DMS79 (cell line): ENCODE measurements at regions not wholly inside any gene's neighbourhood (a gene's known extent, or its start where the extent isn't known, plus 50 kb on each side); places are given as distances from the start of the nearest gene placed in this dataset.
"Not testable (repeated sequence)": the region's sequence is repeated elsewhere in the genome, so short reads cannot be mapped to it uniquely, and the experiment has no call there.

Experiments
- DNase-seq: peaks from one replicate; lab custom pipeline; 2025; lab: John Stamatoyannopoulos, UW

DNA sequence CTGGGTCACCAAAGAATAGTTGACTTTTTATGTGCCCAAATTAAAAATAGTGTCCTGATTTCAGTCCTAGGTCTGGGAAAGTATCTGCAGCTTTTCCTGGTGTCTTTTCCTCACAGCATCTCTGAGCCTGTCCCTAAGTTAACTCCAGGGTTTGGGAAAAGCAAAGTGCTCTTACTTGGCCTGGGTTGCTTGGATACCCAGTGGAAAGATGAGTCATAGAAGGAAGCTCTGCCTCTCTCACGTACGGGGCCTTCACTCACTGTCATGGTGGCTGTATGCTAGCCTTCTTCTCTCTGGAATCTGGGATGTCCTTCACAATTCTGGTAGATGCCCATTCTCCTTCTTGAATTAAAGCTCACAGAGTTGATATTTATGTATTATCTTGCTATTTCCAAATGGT, 607.3 kb downstream of the ANKRD50 start:
- DNase-seq, result no peak

DNA sequence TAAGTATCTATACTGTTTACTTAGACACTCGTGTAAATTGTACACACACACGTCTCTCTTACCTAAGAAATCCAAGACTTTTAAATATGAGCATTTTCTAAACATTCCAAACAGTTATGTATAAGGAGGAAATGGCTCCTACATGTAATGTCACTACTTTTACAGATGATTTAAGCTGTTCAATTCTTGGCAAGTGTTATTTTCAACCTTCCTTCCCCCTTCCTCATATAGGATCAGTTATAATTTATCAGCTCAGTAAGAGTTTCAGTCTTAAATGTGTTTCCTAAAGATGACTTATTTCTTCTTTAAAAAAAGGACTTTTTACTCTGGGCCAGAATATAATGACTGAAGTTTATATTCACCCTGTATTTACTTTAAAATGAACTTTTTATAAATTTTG, 601.1 kb downstream of the ANKRD50 start:
- no peak for DNase-seq

DNA sequence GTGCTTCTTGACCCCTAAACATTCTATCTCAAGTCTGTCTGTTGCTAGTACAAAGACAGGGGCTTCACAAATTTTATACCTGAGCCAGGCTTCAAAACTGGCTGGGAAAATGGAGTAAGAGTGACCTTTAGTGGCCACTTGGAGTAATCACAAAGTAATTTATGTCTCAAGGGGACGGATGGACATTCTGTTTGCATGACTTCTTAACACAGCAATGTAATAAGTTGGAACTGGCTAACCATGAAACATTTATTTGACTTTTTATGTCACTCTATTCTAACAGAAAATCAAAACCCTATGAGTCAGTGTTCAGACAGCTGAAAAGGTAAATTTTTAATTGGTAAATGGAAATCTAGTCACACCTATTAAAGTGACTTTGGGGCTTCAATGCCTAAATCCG, 600.6 kb downstream of the ANKRD50 start:
- no peak for DNase-seq

DNA sequence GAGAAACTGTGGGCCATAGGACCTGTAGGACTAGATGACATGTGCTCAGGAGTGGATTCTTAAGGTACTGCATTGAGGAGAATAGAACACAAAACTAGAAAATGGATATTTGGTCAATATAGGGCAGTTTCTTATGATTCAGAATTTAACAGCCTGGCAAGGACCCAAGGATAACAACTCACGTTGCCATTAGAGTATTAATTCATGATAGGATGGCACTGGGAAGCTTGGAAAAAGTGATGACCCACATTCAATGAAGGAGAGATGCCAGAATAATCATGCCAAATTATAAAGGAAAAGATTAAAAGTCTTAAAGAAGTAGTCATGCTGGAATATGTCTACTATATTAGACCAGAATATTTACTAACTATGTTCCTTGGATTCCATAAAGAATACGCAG, 594.5 kb downstream of the ANKRD50 start:
- DNase-seq, result no peak

DNA sequence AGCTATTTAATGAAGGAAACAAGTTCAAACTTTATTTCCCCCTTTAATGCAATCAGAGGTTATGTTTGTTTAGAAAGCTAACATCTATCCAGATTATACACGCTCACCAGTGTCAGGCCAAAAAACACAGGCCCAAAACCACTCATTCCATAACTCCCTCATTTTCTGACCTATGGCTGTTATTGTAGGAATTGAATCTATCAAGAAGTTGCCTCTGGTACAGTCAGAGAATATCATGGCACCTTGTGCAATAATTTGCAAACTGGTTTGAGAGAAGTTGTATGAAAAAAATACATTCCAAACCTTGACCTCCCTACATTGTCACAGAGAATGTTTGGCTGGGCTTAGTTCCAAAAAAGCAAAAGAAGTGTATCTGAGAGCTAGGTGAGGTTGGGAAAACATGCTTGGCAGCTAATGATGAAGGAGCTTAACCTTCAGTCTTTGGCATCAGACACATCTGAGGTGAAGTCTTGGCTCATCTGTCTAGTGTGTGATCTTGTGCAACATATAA, 591.0 kb downstream of the ANKRD50 start:
- DNase-seq, result no peak

DNA sequence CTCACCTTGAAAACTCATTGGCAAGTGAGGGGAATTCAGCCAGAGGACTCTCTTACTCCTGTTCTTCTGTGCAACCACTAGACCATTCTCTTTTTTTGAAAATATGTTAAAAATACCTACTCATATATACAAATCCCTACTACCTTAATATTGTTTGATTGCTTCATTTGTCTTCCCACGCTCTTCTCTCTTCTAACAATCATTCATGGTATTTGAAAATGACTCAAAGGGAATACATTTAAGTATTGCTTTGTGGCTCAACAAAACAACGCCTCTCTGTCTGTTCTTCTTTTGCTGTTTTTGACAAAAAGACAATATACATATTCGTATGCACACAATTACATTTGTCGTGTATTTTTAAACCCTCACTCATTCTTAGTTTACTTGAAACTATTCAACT, 589.4 kb downstream of the ANKRD50 start:
- DNase-seq, result no peak

DNA sequence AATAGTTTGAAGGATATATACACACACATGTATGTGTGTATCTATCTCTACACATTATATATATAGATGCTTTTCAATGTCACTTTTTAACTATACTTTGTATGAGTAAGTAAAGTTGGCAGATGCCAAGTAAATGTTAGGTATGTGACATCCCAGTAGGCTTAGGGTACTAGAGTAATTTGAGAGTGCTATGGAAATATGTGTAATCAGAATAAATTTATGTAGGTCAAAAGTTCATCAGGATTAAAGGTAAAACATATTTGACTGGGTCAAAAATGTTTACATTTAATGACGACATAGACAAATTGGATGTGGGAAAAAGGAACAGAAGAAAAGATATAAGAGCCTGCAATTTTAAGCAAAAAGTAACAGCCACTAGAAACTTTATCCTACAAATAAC, 588.8 kb downstream of the ANKRD50 start:
- no peak for DNase-seq

DNA sequence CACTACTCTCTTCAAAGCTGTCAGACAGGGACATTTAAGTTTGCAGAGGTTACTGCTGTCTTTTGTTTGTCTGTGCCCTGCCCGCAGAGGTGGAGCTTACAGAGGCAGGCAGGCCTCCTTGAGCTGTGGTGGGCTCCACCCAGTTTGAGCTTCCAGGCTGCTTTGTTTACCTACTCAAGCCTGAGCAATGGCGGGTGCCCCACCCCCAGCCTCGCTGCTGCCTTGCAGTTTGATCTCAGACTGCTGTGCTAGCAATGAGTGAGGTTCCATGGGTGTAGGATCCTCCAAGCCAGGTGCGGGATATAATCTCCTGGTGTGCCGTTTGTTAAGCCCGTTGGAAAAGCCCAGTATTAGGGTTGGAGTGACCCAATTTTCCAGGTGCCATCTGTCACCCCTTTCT, 581.2 kb downstream of the ANKRD50 start:
- not testable (repeated sequence) for DNase-seq

DNA sequence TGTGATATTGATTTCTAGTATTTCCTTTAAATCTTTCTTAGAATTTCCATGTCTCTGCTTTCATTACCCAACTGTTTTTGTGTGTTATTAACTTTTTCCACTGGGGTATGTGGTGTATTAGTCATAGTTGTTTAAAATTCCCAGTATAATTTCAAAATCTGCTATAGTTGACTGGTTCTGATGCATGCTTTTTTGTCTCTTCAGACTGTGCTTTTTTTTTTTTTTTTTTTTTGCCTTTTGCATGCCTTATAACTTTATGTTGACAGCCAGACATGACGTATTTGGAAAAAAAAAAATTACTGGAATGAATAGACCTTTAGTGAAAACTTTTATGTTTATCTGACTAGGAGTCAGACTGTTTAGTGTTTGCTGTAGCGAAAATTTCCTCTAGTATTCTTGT, 580.4 kb downstream of the ANKRD50 start:
- DNase-seq, result no peak

DNA sequence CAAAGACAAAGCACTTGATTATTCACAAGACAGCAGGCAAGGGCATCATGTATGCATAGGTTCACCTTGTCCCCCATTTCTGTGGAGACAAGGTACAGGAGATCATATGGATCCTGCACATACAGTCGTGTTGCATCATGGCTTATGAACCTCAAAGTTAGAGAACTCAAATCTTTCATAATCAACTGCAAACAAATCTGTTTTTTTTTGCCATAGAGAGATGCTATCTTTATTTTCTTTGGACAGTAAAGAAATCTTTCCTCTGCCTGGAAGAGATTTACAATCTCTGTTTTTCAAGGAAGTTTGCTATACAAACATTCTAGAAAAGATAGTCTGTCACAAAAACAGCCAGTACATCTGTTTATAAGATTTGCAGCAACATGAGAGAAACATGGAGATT, 578.8 kb downstream of the ANKRD50 start:
- DNase-seq, result no peak

DNA sequence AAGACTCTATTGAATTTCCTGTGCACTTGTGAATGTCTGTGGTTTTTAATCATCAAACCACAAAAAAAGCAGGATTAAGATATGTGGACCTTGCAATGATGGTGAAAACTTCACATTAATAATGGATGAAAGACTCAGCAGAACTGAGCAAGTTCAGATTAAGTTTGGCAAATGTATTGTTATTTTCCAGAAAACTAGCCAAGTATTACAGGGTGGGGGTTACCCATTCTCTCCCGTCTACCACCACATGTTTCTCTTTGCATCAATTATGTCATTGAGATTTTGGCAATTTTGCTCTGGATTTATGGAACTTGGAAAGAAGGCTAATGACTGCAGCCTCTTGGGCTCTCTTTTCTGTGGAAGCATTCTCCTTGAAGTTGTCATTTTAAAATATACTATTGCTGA, 577.1 kb downstream of the ANKRD50 start:
- no peak for DNase-seq

DNA sequence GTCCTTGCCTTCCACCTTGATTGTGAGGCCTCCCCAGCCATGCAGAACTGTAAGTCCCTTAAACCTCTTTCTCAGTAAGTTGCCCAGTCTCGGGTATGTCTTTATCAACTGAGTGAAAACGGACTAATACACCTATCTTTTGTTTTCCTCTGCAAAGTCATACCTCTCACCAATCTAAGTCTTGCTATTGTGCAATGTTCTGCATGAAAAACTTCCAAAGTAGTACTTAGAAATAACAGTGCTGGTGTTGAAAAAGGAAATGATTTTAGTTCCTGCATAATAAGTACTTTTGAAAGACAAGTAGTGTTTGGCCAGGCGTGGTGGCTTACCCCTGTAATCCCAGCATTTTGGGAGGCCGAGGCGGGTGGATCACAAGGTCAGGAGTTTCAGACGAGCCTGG, 573.5 kb downstream of the ANKRD50 start:
- no peak for DNase-seq

DNA sequence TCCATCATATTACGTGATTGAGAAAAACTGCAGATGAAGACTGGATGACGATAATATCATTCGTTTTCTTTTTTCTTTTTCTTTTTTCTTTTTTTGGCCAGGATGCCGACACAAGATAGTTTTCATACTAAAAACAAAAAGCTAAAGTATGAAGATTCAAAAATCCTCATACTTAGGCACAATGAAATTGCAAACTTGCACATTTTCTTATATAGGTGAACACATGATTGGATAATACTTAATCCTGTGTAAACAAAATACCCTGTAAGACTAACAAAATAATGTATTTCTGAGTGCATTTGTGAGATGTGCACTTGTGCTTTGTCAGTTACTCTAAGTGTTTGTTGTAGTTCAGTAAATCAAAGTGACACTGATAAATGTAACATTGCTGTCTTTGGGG, 568.9 kb downstream of the ANKRD50 start:
- DNase-seq, result no peak

DNA sequence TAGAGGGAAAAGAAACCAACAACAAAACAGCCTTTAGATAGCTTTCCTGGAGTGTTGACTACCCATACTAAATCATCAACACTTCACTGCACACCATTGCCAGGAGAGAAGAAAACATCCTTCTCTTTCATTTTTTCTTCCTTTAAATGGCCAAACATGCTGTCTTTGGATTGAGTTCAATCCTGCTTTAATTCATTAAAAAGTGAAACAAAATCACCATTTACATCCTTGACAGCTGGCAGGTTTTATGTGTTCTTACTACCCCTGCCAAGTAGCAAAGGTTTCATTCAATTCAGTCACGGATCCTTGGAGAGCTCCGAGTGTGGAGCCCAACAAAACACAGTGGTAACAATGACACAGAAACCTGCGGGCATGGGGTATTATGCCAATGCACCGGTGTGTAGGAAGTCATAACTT, 568.3 kb downstream of the ANKRD50 start:
- DNase-seq, result no peak

DNA sequence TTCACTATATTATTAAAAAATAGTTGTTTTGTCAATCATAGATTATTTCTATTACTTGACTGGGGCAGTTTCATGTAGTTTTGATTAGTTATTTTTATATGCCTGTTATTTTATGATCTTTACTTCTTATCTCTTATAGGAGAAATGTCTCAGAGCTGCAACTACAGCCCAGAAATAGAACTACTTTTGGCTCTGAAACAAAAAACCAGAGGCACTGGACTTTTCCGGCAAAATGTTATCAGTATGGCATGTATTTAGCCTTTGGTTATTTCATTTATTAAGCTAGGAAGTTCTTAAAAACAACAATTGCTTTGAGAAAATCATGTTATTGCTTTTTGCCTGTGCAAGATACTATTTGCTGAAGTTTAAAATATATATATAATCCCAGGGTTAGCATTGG, 566.5 kb downstream of the ANKRD50 start:
- no peak for DNase-seq

DNA sequence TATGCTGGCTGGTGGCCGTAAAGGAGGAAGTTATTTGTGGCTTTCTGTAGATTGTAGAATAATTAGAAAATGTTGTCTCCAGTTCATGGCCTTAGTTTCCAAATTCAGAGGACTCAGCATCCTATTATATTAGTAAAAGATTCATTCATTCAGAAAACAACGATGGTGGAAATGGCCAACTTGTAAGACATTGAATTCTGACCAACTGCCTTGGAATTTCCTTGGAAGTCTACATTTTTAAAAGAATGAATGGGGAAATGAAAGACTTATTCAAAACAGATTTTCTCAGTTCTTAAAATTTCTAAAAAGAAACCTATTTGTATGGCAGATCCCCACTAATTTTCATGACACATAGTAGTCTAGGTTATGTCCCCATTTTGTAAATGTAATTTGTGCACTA, 561.5 kb downstream of the ANKRD50 start:
- DNase-seq, result no peak

DNA sequence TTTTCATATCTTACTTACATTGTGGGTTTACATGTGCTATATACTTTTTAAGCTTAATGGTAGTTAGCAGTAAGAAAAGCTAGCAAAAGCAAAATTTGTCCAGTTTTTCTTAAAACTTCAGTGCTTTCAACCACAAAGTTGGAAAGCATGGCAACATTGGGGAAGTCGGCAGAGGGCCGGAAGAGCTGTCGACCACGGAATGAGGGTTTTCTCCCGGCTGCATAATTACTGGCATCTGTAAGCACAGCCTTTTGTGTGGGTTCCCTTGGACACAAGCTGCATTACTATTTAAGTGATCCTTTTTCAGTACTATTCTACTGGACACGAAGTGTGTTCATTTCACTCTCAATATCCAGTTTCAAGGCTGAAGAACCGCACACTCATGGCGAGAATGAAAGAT, 560.4 kb downstream of the ANKRD50 start:
- DNase-seq, result no peak

DNA sequence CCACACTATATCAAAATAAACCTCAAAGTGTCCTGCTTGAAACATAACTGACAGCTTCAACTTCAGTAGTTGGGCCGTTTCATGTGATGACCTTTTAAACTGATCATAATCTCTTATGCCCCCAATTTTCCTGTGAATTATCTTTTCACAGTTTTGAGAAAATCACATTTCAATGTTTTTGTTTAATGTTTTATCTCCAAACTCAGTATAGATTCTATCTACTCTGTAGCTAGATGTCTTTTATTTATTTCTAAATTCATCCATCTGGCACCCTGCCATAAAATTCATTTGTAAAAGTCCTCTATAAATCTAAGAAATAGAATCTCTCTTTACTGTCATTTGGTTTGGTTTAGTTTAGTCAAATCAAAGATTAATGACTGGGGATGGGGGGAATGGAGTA, 557.3 kb downstream of the ANKRD50 start:
- DNase-seq, result no peak

DNA sequence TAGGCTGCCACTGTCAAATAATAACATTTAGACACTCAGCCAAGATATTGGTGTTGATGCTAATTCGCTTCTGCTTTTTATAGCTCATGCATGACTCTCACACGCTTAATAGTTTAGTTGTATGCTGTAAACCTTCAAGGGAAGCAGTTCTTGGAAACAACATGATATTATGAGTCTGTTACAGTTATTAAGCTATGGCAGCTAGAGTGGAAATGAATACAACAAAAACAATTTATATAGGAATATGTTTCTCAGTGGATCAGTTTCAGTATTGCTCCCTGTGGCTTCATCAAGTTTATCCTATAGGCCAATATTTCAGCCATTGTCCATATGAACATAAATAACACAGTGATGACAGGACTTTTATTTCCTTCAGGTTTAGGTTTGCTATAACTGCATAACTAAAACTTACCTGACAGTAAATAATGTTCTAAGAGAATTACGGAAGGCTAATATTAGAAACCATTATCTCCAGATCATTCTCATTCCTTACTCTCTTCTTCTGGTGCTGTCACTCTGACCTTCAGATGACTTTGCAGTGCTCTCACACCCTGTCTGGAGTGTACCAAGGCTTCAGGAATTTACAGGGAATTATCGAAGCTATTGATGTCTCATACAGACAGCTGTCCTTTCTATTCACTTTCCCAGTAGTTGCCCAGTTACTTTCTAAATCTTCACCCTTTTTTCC, 555.0 kb downstream of the ANKRD50 start:
- DNase-seq, result no peak

DNA sequence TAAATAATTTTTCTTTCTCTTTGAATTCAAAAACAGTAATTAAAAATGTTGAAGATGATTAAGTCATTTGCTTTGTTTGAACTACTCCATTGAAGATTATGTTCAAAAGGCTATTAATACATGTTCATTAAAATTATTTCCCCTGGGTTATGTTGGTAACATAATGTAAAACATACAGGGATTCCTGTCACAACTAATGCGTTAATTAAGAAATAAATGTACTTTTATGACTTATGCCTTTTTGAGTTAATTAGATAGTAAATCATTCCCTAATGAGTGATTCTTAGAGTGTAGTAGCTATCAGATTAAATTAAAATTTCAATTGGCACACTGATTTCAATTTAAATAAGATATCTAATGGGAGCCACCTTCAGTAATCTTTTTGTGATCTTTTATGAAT, 549.1 kb downstream of the ANKRD50 start:
- no peak for DNase-seq

DNA sequence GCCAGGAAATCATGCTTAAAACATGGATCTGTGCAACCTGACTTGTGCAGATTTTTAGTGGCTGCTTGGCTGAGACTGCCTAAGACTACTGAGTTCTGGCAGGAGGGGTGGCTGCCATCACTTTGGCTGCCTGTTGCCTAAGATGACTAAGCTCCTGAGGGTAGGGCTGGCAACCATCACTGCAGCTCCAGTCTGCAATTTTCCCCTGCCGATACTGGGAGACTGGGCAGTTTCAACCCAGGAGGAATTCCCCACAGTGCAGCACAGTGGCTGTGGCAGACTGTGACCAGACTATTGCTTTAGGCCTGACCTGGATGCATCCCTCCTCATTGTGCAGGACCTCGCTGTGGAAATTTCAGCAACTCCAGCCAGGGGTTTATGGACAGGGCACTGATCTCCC, 544.9 kb downstream of the ANKRD50 start:
- no peak for DNase-seq

DNA sequence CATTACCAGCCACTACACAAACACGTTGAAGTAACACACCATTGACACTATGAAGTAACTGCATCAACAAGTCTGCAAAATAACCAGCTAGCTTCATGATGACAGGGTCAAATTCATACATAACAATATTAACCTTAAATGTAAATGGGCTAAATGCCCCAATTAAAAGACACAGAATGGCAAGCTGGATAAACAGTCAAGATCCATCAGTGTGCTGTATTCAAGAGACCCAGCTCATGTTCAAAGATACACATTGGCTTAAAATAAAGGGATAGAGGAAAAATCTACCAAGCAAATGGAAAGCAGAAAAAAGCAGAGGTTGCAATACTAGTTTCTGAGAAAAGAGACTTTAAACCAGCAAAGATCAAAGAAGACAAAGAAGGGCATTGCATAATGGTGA, 543.0 kb downstream of the ANKRD50 start:
- DNase-seq, result not testable (repeated sequence)

DNA sequence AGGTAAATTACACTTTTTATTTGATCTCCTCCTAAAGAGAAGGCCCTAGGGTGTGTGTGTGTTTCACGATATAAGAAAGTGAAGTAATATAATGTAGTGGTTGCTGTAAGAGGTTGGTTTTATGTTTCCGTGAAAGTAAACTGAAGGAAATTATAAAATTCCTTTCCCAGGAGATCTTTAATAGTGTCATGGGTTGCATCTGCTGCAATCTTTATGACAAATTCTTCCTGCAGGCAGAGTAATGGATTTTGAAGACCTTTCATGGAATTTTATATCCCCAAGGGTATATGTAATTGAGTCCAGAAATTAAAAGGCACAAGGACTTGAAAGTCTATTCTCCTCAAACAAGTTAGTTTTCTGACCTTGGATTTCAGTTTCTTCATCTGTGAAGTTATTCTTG, 538.6 kb downstream of the ANKRD50 start:
- DNase-seq, result no peak

DNA sequence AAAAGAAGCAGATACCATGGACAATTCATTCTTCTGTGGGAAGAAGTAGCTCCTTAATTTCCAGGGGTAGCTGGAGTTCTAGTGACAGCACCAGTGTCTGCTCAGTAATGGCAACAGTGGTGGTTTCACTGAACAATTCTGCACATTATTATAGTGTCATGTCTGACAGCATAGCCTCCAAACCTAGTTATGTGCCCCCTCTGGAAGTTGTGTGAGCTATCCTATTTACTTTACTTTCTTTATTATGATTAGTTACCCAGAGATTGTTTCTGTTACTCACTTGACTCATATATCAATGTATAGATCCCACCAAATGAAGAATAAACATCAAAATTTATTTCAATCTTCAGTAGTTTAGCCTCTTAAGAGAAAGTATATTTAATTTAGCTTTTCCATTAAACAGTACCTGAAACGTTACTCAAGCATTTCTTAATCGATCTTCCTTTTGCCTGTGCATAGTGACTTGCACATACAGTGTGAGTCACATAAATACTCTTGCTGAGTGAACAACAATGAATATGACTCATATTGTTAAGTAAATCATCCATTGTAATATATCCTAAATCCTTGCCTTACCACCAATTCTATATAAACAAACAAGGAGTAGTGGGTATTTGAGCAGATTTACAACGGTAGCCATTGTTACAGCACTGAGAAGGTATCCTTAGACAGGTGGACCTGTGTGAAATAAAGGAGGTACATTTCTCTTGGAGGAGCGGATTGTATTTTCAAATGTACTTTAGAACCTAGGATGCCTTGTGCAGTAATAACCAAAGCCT, 534.7 kb downstream of the ANKRD50 start:
- DNase-seq, result no peak
